Caco-2 (cell line): ENCODE measurements at regions not wholly inside any gene's neighbourhood (a gene's known extent, or its start where the extent isn't known, plus 50 kb on each side); places are given as distances from the start of the nearest gene placed in this dataset.
"Not testable (repeated sequence)": the region's sequence is repeated elsewhere in the genome, so short reads cannot be mapped to it uniquely, and the experiment has no call there.

Experiments used
- BruUV-seq: library from RNA; stranded (reverse); fragments of 400-500 nt; replicated peaks from 2 replicates; lab custom pipeline; 2021; lab: Mats Ljungman, UMichigan
- CTCF ChIA-PET: fragments of 300-600 bp; sonication (Branson Sonifier 250); formaldehyde crosslinking; loops from one replicate; lab custom pipeline; 2022; ENCODE audit warnings: antibody characterized with exemption; lab: Charles Lee
- POLR2A ChIA-PET: fragments of 300-600 bp; sonication (Branson Sonifier 250); formaldehyde crosslinking; loops from one replicate; lab custom pipeline; 2022; ENCODE audit warnings: antibody characterized with exemption; lab: Charles Lee
- DNase-seq, 2 experiments: peaks; one replicate each; pipeline versions ENCODE4 v3.0.0 to v3.0.0-alpha.2; 2020 to 2022
- H3K27me3 ChIP-seq: replicated peaks from 2 replicates; pipeline ENCODE4 v1.6.0; 2011; ENCODE audit warnings: low read length; ENCODE audit not compliant: control insufficient read depth, insufficient read depth
- H3K36me3 ChIP-seq: 2 replicates; pipeline ENCODE4 v1.5.1; 2011; ENCODE audit warnings: low read length; ENCODE audit not compliant: control insufficient read depth, insufficient read depth
- H3K4me1 ChIP-seq: fragments of 250-450 bp; sonication (Bioruptor Pico); 2 replicates; pipeline ENCODE4 v1.5.1; 2020; ENCODE audit warnings: mild to moderate bottlenecking
- H3K4me3 ChIP-seq: 2 replicates; pipeline ENCODE4 v1.5.1; 2011; ENCODE audit warnings: low read depth, mild to moderate bottlenecking, control low read depth, low read length
- H3K9me3 ChIP-seq: fragments of 250-450 bp; sonication (Bioruptor Pico); 2 replicates; pipeline ENCODE4 v1.5.1; 2020; ENCODE audit warnings: mild to moderate bottlenecking, moderate library complexity
- H3K27ac Mint-ChIP-seq: one replicate; pipeline ENCODE4 v1.8.0; 2022; ENCODE audit warnings: mixed read lengths; ENCODE audit not compliant: unreplicated experiment
- H3K27me3 Mint-ChIP-seq: one replicate; pipeline ENCODE4 v1.8.0; 2022; ENCODE audit warnings: mixed read lengths; ENCODE audit not compliant: insufficient read depth, unreplicated experiment
- H3K36me3 Mint-ChIP-seq: one replicate; pipeline ENCODE4 v1.8.0; 2022; ENCODE audit warnings: mild to moderate bottlenecking, mixed read lengths; ENCODE audit not compliant: insufficient read depth, unreplicated experiment
- H3K4me1 Mint-ChIP-seq: one replicate; pipeline ENCODE4 v1.8.0; 2022; ENCODE audit warnings: low read depth, mixed read lengths; ENCODE audit not compliant: unreplicated experiment
- H3K4me3 Mint-ChIP-seq: one replicate; pipeline ENCODE4 v1.8.0; 2022; ENCODE audit warnings: mild to moderate bottlenecking, moderate library complexity, mixed read lengths; ENCODE audit not compliant: unreplicated experiment
- H3K9me3 Mint-ChIP-seq: one replicate; pipeline ENCODE4 v1.8.0; 2022; ENCODE audit warnings: mixed read lengths; ENCODE audit not compliant: unreplicated experiment
- CTCF ChIP-seq, 2 experiments: fragments of 200-600 bp in 1 of 2; IDR thresholded peaks; 1 replicate in 1 of 2; 2 replicates in 1 of 2; pipeline versions ENCODE4 v1.5.1 to v1.8.0; 2011 to 2022; ENCODE audit warnings: antibody characterized with exemption in 1 of 2, control low read depth in 1 of 2, inconsistent platforms in 1 of 2, low read depth in 1 of 2, low read length in 1 of 2, mild to moderate bottlenecking in 1 of 2, moderate library complexity in 1 of 2; ENCODE audit not compliant: insufficient read depth in 1 of 2, severe bottlenecking in 1 of 2, unreplicated experiment in 1 of 2
- intact Hi-C: fragments of 100-400 bp; cut with micrococcal nuclease; formaldehyde crosslinking; loops from one replicate; pipeline ENCODE4 v1.10.0; 2022; ENCODE audit not compliant: unreplicated experiment

GRCh38 chr3:174483254-174483653 lies 375.9 kb upstream of the NAALADL2 start:
- H3K4me3 ChIP-seq = no peak overlapping the region
- ChIA-PET CTCF (no interaction called here), POLR2A (no interaction called here)
- H3K27me3 ChIP-seq = no peaks in the 10 kb centered on the region
- no peak for TF ChIP-seq CTCF (IDR thresholded peaks at IDR 0.05; ENCODE audit: insufficient read depth in 1 of 2, low read depth in 1 of 2, low read length in 1 of 2, severe bottlenecking in 1 of 2, unreplicated experiment in 1 of 2)
- no peaks in the 10 kb centered on the region for H3K36me3 ChIP-seq
- no peak for DNase-seq
- Mint-ChIP-seq H3K9me3 (peaks cover 12% of the 10 kb centered on the region), H3K36me3 (no peaks in the 10 kb centered on the region), H3K4me1 (no peaks in the 10 kb centered on the region), H3K4me3 (no peak overlapping the region), H3K27me3 (no peaks in the 10 kb centered on the region), H3K27ac (no peak overlapping the region)
- peaks cover 8% of the 10 kb centered on the region; the same call in 1 of the 2 replicates for H3K4me1 ChIP-seq
- intact Hi-C loops = no loop called here
- BruUV-seq = no TSS peak
- H3K9me3 ChIP-seq = no peaks in the 10 kb centered on the region

- BruUV-seq, H3K36me3 ChIP-seq, POLR2A ChIA-PET, DNase-seq, H3K4me3 ChIP-seq, H3K36me3 Mint-ChIP-seq, H3K9me3 ChIP-seq, H3K4me1 ChIP-seq, CTCF ChIA-PET, H3K27me3 ChIP-seq, H3K4me3 Mint-ChIP-seq, H3K27me3 Mint-ChIP-seq, intact Hi-C loops, H3K27ac Mint-ChIP-seq, H3K4me1 Mint-ChIP-seq: not testable (repeated sequence)
- H3K9me3 Mint-ChIP-seq = peaks cover 12% of the 10 kb centered on the region
Observed at GRCh38 chr3:174483856-174484255, 375.3 kb upstream of the NAALADL2 start.

GRCh38 chr3:174488527-174488926 lies 370.6 kb upstream of the NAALADL2 start:
- H3K27ac Mint-ChIP-seq = no peak overlapping the region
- CTCF ChIA-PET = no interaction called here

More at GRCh38 chr3:174488527-174488926, 370.6 kb upstream of the NAALADL2 start:
- Histone ChIP-seq H3K4me3 (no peak overlapping the region), H3K36me3 (no peaks in the 10 kb centered on the region), H3K9me3 (no peaks in the 10 kb centered on the region), H3K27me3 (no peaks in the 10 kb centered on the region), H3K4me1 (no peaks in the 10 kb centered on the region)
- TF ChIP-seq CTCF (IDR thresholded peaks at IDR 0.05; ENCODE audit: insufficient read depth in 1 of 2, low read depth in 1 of 2, low read length in 1 of 2, severe bottlenecking in 1 of 2, unreplicated experiment in 1 of 2) = no peak
- intact Hi-C loops = no loop called here
- DNase-seq = no peak
- POLR2A ChIA-PET = no interaction called here
- no TSS peak for BruUV-seq
- Mint-ChIP-seq H3K4me3 (no peak overlapping the region), H3K9me3 (peaks cover 6% of the 10 kb centered on the region), H3K36me3 (no peaks in the 10 kb centered on the region), H3K27me3 (no peaks in the 10 kb centered on the region), H3K4me1 (no peaks in the 10 kb centered on the region)
